Lung (tissue), 11 donors: ENCODE measurements at regions not wholly inside any gene's neighbourhood (a gene's known extent, or its start where the extent isn't known, plus 50 kb on each side); places are given as distances from the start of the nearest gene placed in this dataset.

Source experiments
- ATAC-seq: fragments of 200-7000 bp; cut with Tn5 transposase; one replicate; pipeline ENCODE4 v1.9.1; 2020; ENCODE audit warnings: moderate number of reproducible peaks; ENCODE audit not compliant: insufficient read depth, low FRiP score
- DNase-seq, 3 donors: peaks; one replicate each; pipeline ENCODE4 v3.0.0-alpha.2; 2013 to 2017
- H3K27ac ChIP-seq, 2 donors: one replicate each; pipeline ENCODE4 v1.5.1; 2013; ENCODE audit warnings: mild to moderate bottlenecking in 2 of 2, moderate library complexity in 2 of 2, control low read depth in 1 of 2, inconsistent platforms in 1 of 2, low read depth in 1 of 2, low read length in 1 of 2
- H3K27me3 ChIP-seq, 3 donors: one replicate each; pipeline ENCODE4 v1.5.1; 2013; ENCODE audit warnings: low read length in 2 of 3; ENCODE audit not compliant: control insufficient read depth in 3 of 3, insufficient read depth in 3 of 3
- H3K36me3 ChIP-seq, 4 donors: one replicate each; pipeline ENCODE4 v1.5.1; 2013; ENCODE audit warnings: low read length in 4 of 4, mild to moderate bottlenecking in 1 of 4, moderate library complexity in 1 of 4; ENCODE audit not compliant: control insufficient read depth in 4 of 4, insufficient read depth in 4 of 4
- H3K4me1 ChIP-seq, 5 donors: one replicate each; pipeline ENCODE4 v1.5.1; 2013; ENCODE audit warnings: low read length in 5 of 5, mild to moderate bottlenecking in 2 of 5, moderate library complexity in 1 of 5; ENCODE audit not compliant: control insufficient read depth in 5 of 5, insufficient read depth in 5 of 5
- H3K4me3 ChIP-seq: one replicate; pipeline ENCODE4 v1.5.1; 2013; ENCODE audit warnings: mild to moderate bottlenecking, control low read depth, moderate library complexity
- H3K9ac ChIP-seq, 2 donors: one replicate each; pipeline ENCODE4 v1.5.1; 2013; ENCODE audit warnings: low read length in 2 of 2, control low read depth in 1 of 2; ENCODE audit not compliant: insufficient read depth in 1 of 2
- H3K9me3 ChIP-seq, 4 donors: one replicate each; pipeline ENCODE4 v1.5.1; 2013; ENCODE audit warnings: low read length in 3 of 4, mild to moderate bottlenecking in 1 of 4, moderate library complexity in 1 of 4; ENCODE audit not compliant: control insufficient read depth in 4 of 4, insufficient read depth in 3 of 4
- WGBS, 2 donors: extraction: QIAGEN DNeasy Blood & Tissue Kit; methylation state at CpG; one replicate each; pipeline ENCODE4 v1.1.7; 2013; 5-methylcytosine and 5-hydroxymethylcytosine counted together
- TF ChIP-seq, protein P1 (sequence below): IDR thresholded peaks from 2 replicates; pipeline ENCODE4 v1.5.1; 2012; ENCODE audit warnings: mild to moderate bottlenecking; ENCODE audit errors: control extremely low read depth, extremely low read depth
- donor health status: control.
- donor health status: control.
- donor health status: Bipolar disorder and iron deficiency.
- donor health status: healthy.
- donor health status: DM: yes; HTN: yes; CAD: no.

DNA sequence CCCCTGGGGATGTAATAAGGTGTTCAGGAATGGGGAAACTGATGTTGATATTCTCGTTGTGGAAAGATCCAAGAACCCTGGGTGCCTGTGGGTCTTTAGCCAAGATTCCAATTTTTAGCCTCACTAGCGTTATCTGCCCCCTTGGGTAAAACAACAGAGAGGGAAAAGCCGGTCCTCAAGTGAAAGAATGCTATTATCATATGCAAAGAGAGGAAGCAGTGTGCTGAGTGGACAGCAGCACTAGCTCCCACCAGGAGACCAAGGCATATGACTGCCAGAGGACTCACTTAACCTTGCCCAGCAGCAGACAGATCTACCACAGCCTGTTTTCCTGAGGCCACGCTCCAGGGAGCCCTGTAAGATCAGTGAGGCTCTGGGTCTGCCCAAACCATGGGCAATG lies 257.9 kb upstream of the CPEB2 start:
- Histone ChIP-seq H3K4me1 (no peaks in the 10 kb centered on the region), H3K9ac (no peak overlapping the region), H3K36me3 (no peaks in the 10 kb centered on the region), H3K9me3 (no peaks in the 10 kb centered on the region), H3K27me3 (no peaks in the 10 kb centered on the region), H3K4me3 (no peak overlapping the region), H3K27ac (no peak overlapping the region)
- WGBS, 2 donors = 73 to 75% methylated on average over 4 of the region's 4 CpGs
- TF ChIP-seq, protein P1, sequence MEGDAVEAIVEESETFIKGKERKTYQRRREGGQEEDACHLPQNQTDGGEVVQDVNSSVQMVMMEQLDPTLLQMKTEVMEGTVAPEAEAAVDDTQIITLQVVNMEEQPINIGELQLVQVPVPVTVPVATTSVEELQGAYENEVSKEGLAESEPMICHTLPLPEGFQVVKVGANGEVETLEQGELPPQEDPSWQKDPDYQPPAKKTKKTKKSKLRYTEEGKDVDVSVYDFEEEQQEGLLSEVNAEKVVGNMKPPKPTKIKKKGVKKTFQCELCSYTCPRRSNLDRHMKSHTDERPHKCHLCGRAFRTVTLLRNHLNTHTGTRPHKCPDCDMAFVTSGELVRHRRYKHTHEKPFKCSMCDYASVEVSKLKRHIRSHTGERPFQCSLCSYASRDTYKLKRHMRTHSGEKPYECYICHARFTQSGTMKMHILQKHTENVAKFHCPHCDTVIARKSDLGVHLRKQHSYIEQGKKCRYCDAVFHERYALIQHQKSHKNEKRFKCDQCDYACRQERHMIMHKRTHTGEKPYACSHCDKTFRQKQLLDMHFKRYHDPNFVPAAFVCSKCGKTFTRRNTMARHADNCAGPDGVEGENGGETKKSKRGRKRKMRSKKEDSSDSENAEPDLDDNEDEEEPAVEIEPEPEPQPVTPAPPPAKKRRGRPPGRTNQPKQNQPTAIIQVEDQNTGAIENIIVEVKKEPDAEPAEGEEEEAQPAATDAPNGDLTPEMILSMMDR = no peak
- DNase-seq = no peak
- ATAC-seq = no peak

- no peak for DNase-seq
- Histone ChIP-seq H3K4me3 (no peak overlapping the region), H3K27ac (no peak overlapping the region), H3K9ac (no peak overlapping the region), H3K9me3 (peaks cover 0 to 7% (median 3%) of the 10 kb centered on the region in 4 donors), H3K4me1 (no peaks in the 10 kb centered on the region), H3K27me3 (no peaks in the 10 kb centered on the region), H3K36me3 (no peaks in the 10 kb centered on the region)
- ATAC-seq = no peak
- TF ChIP-seq, protein P1 = no peak
- WGBS, 2 donors = 44 to 68% methylated on average over 2 of the region's 2 CpGs
These were observed 252.4 kb upstream of the CPEB2 start for GRCh38 chr4:14749910-14750309.

GRCh38 chr4:14752341-14753046 lies 249.8 kb upstream of the CPEB2 start:
- DNase-seq (no peak), ATAC-seq (no peak)
- H3K4me3 ChIP-seq = no peak overlapping the region
- 85 to 86% methylated on average over 6 of the region's 6 CpGs for WGBS, 2 donors
- H3K27ac ChIP-seq = no peak overlapping the region
- peaks cover 0 to 7% (median 3%) of the 10 kb centered on the region in 4 donors for H3K9me3 ChIP-seq
- no peaks in the 10 kb centered on the region for H3K4me1 ChIP-seq
- TF ChIP-seq, protein P1 = no peak
- no peaks in the 10 kb centered on the region for H3K36me3 ChIP-seq
- H3K9ac ChIP-seq = no peak overlapping the region
- H3K27me3 ChIP-seq = no peaks in the 10 kb centered on the region

GRCh38 chr4:14767142-14767541 lies 235.1 kb upstream of the CPEB2 start:
- no peak overlapping the region for H3K9ac ChIP-seq
- H3K4me3 ChIP-seq = no peak overlapping the region
- H3K9me3 ChIP-seq = no peaks in the 10 kb centered on the region
- no peaks in the 10 kb centered on the region for H3K27me3 ChIP-seq
- TF ChIP-seq, protein P1 = no peak
- H3K36me3 ChIP-seq = no peaks in the 10 kb centered on the region
- peak; percentile 22 to 90 (median 53) for DNase-seq
- H3K27ac ChIP-seq = no peak overlapping the region
- no peak for ATAC-seq
- H3K4me1 ChIP-seq = peaks cover 0 to 21% (median 0%) of the 10 kb centered on the region in 5 donors
